ENCODE measurements at regions not wholly inside any gene's neighbourhood (a gene's known extent, or its start where the extent isn't known, plus 50 kb on each side); places are given as distances from the start of the nearest gene placed in this dataset.

DNA sequence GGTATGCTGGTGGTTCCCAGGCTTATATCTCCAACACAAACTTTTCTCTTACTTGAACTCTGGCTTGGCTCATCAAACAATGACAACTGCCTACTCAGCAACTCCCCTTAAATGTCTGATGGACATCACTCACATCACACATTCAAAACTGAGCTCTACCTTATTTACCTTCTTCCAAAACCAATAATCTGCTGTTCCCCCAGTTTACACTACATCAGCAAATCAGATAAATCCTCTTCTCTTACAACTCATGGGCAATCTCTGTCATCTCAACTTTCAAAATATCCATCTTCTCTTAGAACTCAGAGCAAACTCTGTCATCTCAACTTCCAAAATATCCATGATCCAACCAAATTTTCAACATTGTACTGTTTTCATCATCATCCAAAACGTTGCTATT, 2347.9 kb upstream of the ACO1 start:
- 70% methylated on average over 1 of the region's 1 CpG for WGBS
- TF ChIP-seq POLR2AphosphoS5 (IDR thresholded peaks at IDR 0.05) (no peak), POLR2A (IDR thresholded peaks at IDR 0.05) (no peak)
- TF ChIP-seq, protein P1, sequence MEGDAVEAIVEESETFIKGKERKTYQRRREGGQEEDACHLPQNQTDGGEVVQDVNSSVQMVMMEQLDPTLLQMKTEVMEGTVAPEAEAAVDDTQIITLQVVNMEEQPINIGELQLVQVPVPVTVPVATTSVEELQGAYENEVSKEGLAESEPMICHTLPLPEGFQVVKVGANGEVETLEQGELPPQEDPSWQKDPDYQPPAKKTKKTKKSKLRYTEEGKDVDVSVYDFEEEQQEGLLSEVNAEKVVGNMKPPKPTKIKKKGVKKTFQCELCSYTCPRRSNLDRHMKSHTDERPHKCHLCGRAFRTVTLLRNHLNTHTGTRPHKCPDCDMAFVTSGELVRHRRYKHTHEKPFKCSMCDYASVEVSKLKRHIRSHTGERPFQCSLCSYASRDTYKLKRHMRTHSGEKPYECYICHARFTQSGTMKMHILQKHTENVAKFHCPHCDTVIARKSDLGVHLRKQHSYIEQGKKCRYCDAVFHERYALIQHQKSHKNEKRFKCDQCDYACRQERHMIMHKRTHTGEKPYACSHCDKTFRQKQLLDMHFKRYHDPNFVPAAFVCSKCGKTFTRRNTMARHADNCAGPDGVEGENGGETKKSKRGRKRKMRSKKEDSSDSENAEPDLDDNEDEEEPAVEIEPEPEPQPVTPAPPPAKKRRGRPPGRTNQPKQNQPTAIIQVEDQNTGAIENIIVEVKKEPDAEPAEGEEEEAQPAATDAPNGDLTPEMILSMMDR (IDR thresholded peaks at IDR 0.05), result no peak
- intact Hi-C loops (cut with DNase I), result no loop called here

DNA sequence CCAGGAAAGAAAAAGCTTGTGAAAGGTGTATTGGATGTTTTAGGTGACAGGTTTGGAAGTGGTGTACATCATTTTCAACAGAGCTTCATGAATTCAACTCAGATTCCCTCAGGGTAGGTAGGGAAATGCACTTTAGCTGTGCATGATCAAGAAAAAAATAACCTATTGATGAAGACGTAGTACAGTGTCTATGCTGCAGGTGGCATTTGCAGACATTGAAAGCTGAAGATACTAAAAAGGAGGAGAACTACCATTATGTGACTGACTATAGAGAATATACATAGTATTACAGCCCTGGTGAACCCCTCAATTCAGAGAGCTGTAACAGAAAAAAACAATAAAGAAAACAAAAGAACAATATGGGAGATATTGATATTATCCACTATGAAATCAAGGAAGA, 2344.7 kb upstream of the ACO1 start:
- TF ChIP-seq POLR2A (IDR thresholded peaks at IDR 0.05), result no peak
- TF ChIP-seq POLR2AphosphoS5 (IDR thresholded peaks at IDR 0.05), result no peak
- TF ChIP-seq, protein P1 (IDR thresholded peaks at IDR 0.05), result no peak
- WGBS, result 60% methylated on average over 1 of the region's 1 CpG

More for the DNA sequence above, 2347.9 kb upstream of the ACO1 start:
- H3K27me3 ChIP-seq (replicated peaks; ENCODE audit: insufficient read depth), result no peaks in the 10 kb centered on the region
- no peaks in the 10 kb centered on the region for H3K4me1 ChIP-seq (replicated peaks)
- H3K27ac ChIP-seq, result no peak overlapping the region
- no peak overlapping the region for H3K4me3 ChIP-seq
- H3K9me3 ChIP-seq, result no peaks in the 10 kb centered on the region
- H3K36me3 ChIP-seq, result no peaks in the 10 kb centered on the region
- no peak for DNase-seq (ENCODE audit: low spot score)

DNA sequence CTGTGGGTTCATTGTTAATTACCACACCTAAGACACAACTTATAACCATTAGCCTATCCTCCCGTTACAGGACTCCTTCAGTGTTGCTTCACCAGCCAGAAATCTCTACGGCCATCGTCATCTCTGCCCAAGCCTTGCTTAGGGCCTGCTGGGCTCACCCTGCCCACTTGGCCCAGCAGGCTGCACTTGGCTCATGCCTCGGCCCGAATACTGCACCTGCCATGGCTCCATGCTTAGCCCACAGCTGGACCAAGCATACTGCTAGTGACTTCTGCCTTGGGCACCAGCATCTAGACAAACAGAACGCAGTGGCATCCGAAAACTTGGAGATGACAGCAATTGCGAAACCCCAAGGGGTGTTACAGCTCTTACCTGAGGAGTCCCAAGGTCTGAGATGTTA, 2336.0 kb upstream of the ACO1 start:
- Histone ChIP-seq H3K27me3 (replicated peaks; ENCODE audit: insufficient read depth) (no peaks in the 10 kb centered on the region), H3K36me3 (no peaks in the 10 kb centered on the region), H3K4me3 (no peak overlapping the region), H3K9me3 (no peaks in the 10 kb centered on the region), H3K27ac (no peak overlapping the region), H3K4me1 (replicated peaks) (no peaks in the 10 kb centered on the region)
- no peak for TF ChIP-seq POLR2AphosphoS5 (IDR thresholded peaks at IDR 0.05)
- TF ChIP-seq POLR2A (IDR thresholded peaks at IDR 0.05), result no peak
- TF ChIP-seq, protein P1 (IDR thresholded peaks at IDR 0.05), result no peak
- intact Hi-C loops (cut with DNase I), result no loop called here
- WGBS, result 83% methylated on average over 8 of the region's 8 CpGs
- DNase-seq (ENCODE audit: low spot score), result no peak

More for the DNA sequence above, 2344.7 kb upstream of the ACO1 start:
- DNase-seq (ENCODE audit: low spot score), result no peak
- no peak overlapping the region for H3K27ac ChIP-seq
- H3K4me3 ChIP-seq, result no peak overlapping the region
- intact Hi-C loops (cut with DNase I), result no loop called here
- H3K36me3 ChIP-seq, result no peaks in the 10 kb centered on the region
- H3K27me3 ChIP-seq (replicated peaks; ENCODE audit: insufficient read depth), result no peaks in the 10 kb centered on the region
- H3K4me1 ChIP-seq (replicated peaks), result no peaks in the 10 kb centered on the region
- no peaks in the 10 kb centered on the region for H3K9me3 ChIP-seq

DNA sequence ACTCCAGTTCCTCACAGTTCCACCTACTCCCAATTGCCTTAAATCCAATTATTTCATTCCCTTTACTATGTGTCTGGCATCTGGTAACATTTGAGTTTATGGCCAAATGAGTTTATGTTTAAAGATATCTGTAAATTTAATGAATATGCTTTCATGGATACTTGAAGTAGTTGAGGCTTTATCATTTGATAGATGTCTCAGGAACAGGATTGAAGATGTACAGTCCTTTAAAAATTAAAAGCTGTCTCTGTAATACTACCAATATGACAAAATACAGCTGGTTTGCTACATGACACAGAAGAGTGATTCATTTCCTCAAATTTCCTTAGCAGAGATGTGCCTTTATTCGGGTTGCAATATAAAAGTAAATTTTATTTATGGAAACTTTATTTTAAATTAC, 2326.0 kb upstream of the ACO1 start:
- no peak overlapping the region for H3K4me3 ChIP-seq
- intact Hi-C loops (cut with DNase I), result no loop called here
- no peak for TF ChIP-seq POLR2AphosphoS5 (IDR thresholded peaks at IDR 0.05)
- DNase-seq (ENCODE audit: low spot score), result no peak
- no peaks in the 10 kb centered on the region for H3K27me3 ChIP-seq (replicated peaks; ENCODE audit: insufficient read depth)
- no peak overlapping the region for H3K27ac ChIP-seq
- H3K9me3 ChIP-seq, result no peaks in the 10 kb centered on the region
- WGBS, result 80% methylated on average over 1 of the region's 1 CpG
- H3K36me3 ChIP-seq, result no peaks in the 10 kb centered on the region
- no peaks in the 10 kb centered on the region for H3K4me1 ChIP-seq (replicated peaks)

DNA sequence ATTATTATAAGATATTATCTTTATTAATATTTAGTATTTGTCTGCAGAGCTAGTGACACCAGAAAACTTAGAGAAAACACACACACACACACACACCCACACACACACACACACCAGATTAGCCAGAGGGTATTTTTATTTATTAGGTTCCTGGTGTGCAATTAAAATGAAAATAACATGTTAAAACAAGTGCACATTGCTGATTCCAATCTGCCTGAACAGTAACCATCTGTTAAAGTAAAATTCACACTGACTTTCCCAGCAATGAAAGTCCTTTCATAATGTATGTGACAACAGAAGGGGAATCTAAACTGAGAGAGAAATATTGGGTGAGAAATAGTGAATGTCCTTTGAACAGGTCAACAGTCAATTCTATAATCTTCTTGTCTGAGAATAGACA, 2323.5 kb upstream of the ACO1 start:
- H3K27ac ChIP-seq, result no peak overlapping the region
- H3K36me3 ChIP-seq, result no peaks in the 10 kb centered on the region
- intact Hi-C loops (cut with DNase I), result no loop called here
- H3K27me3 ChIP-seq (replicated peaks; ENCODE audit: insufficient read depth), result no peaks in the 10 kb centered on the region
- H3K9me3 ChIP-seq, result no peaks in the 10 kb centered on the region
- no peaks in the 10 kb centered on the region for H3K4me1 ChIP-seq (replicated peaks)
- H3K4me3 ChIP-seq, result no peak overlapping the region
- DNase-seq (ENCODE audit: low spot score), result no peak
- no peak for TF ChIP-seq POLR2AphosphoS5 (IDR thresholded peaks at IDR 0.05)
- TF ChIP-seq, protein P1 (IDR thresholded peaks at IDR 0.05), result no peak
- TF ChIP-seq POLR2A (IDR thresholded peaks at IDR 0.05), result no peak

Data from prostate gland (tissue), 2 donors.